NCI-H69 (cell line): ENCODE measurements at regions not wholly inside any gene's neighbourhood (a gene's known extent, or its start where the extent isn't known, plus 50 kb on each side); places are given as distances from the start of the nearest gene placed in this dataset.
A peak's percentile ranks its signal among the peaks of the same experiment; 100 is the strongest.
"Not testable (repeated sequence)": the region's sequence is repeated elsewhere in the genome, so short reads cannot be mapped to it uniquely, and the experiment has no call there.

ENCODE experiments used
- DNase-seq: peaks from one replicate; lab custom pipeline; 2025; lab: John Stamatoyannopoulos, UW

- no peak for DNase-seq
Measured at GRCh38 chr7:131081308-131081707, 246.4 kb upstream of the MKLN1 start.

GRCh38 chr7:131083781-131084180, 243.9 kb upstream of the MKLN1 start:
- no peak for DNase-seq

GRCh38 chr7:131084336-131084735, 243.3 kb upstream of the MKLN1 start:
- not testable (repeated sequence) for DNase-seq

GRCh38 chr7:131087756-131088658, 239.7 kb upstream of the MKLN1 start:
- DNase-seq: no peak

DNA sequence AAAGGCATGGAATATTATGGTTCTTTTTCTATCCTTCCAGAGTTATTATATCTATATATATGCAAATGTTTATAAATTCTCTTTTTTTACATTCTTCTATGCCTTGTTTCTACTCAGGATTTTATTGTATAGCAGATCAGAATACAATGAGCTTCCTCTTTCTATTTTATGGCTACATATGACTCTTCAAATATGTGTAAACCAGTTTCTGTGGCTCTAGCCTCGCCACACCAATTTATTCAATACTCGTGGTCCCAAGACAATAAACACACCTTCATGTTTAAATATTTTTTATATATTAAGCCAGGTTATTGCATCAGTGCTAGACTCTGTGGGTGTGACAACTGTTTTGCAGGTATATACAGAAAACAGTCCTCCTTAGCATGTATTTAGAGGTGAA, 237.5 kb upstream of the MKLN1 start:
- no peak for DNase-seq

GRCh38 chr7:131090886-131091692, 236.6 kb upstream of the MKLN1 start:
- DNase-seq: no peak

- no peak for DNase-seq
Measured at GRCh38 chr7:131094685-131095084, 233.0 kb upstream of the MKLN1 start.

DNA sequence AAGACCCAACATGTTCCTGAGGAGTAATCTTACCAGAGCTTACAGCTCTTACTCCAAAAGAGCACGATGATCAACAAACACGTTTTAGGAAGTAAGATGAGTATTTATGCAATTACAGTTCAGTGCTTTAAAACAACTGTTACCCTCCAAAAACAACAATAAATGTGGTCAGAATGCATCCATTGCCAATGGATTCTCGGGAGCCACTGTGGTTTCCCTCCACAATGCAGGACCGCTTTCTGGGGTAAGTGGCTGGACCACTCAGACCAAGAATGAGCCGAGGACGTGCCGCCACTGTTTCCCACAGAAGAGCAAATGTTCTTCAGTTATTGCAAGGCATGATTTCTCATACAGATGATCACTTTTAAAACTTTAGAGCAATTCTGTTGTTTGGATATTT, 232.3 kb upstream of the MKLN1 start:
- DNase-seq: no peak

GRCh38 chr7:131096267-131096927, 231.3 kb upstream of the MKLN1 start:
- no peak for DNase-seq

DNA sequence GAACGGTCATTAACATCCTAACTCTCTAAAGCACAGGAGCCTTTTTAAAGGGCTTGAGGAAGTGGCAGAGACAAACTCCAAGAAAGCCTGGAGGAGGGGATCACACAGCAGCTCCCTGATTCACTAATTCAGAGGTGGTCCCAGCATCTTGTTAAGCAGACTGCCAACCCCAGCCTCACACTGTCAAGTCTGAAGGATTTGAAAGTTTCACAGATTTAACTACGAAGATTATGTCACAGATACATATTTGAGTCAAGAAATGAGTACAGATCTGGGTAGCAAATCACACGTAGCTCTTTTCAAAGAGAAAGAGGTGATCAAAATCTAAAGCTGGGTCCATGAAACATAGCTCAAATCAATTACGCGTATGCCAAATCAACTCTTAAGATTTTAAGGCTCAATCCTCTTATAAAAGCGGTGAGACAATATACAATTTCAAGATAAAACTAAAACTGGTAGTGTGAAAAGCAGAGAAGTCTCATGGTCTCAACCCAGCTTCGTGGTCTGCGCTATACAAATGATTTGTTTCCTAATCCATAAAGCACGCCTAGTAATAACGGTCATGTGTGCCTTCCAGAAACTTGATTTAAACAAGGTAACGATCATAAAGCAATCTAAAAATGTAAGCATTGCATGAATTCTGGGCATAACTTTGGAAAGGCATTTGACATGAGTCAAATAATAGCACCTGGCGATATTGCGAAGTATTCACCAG, 229.9 kb upstream of the MKLN1 start:
- DNase-seq: no peak

DNA sequence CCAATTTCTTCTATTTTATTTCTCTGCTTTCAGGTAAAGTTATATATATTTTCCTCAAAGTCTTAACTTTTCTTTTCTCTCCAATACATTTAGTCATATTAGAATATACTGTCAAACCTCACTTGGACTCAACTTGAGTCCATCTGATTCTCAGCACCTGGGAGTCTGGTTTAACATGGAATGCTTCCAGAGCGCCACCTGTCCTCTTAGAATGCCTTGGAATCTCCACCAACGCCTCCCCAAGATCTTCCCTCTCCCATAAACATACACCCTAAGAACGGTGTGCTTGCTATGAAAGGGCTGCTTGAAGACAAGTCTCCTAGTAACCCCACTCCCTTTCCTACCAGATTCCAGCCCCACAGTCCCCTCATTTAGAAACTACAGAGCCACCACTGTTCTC, 229.1 kb upstream of the MKLN1 start:
- peak; percentile 7 for DNase-seq

DNA sequence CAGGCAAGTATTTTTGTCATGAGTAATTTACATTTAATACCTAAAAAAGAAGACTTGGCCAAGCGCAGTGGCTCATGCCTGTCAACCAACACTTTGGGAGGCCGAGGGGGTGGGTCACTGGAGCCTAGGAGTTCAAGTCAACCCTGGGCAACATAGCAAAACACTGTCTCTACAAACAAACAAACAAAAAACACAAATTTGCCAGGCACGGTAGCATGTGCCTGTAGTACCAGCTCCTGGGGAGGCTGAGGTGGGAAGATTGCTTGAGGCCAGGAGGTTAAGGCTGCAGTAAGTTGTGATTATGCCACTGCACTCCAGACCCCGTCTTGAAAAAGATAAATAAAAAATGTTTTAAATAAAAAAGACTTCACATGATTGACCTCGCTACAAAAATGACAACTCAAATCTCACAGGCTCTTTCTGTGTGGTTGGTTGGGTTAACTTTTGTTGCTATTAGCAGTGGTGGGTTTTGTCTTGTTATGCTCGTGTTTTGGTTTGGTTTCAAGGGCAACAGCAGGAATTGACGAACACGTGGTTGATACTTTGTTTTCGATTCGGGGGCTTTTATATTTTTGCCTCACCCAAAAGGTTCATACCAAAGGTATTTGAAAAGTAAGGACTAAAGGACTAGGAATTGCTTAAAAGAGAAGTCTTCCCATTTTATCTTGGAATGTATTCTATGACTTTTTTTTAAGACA, 227.2 kb upstream of the MKLN1 start:
- DNase-seq: no peak

DNA sequence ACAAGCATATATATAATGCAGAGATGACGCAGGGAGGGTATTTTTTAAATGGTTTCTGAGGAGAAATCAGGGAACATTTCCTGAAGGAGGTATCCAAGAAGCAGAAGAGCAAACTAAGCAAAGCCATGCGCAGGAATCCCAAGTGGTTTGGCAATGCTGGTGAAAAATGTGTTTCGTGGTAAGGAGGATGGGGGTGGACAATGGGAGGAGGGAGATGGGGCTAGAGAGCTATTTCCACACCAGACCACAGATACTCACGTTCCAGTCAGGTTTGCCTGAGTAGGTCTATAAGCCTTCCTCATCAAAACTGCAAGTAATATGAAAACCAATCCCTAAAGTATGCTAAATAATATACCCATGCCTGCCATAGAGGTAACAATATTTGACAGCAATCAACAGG, 223.7 kb upstream of the MKLN1 start:
- no peak for DNase-seq

- DNase-seq: no peak
Measured at GRCh38 chr7:131104596-131105293, 222.9 kb upstream of the MKLN1 start.

DNA sequence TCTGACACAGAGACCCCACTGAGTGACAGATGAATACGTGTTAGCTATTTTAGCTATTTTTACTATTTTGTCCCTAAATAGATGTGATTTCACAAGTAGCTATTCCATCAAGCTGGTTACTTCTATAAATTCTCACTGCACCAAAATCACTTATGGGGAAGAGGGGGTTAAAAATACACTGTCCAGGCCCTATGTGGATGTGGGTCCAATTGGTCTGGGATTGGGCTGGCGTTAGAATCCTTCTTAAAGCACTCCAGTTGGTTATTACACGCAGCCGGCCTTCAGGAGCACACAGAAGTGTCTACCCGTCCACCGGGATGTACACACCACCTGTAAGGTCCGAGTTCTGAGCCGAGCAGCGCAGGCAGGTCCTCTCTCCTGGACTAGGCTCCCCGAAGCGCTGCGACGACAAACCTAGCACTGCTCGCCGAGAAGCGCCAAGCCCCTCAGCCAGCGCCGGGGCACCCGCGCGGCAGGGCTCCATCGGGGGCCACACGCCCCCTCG, 222.3 kb upstream of the MKLN1 start:
- DNase-seq: peak; percentile 83

DNA sequence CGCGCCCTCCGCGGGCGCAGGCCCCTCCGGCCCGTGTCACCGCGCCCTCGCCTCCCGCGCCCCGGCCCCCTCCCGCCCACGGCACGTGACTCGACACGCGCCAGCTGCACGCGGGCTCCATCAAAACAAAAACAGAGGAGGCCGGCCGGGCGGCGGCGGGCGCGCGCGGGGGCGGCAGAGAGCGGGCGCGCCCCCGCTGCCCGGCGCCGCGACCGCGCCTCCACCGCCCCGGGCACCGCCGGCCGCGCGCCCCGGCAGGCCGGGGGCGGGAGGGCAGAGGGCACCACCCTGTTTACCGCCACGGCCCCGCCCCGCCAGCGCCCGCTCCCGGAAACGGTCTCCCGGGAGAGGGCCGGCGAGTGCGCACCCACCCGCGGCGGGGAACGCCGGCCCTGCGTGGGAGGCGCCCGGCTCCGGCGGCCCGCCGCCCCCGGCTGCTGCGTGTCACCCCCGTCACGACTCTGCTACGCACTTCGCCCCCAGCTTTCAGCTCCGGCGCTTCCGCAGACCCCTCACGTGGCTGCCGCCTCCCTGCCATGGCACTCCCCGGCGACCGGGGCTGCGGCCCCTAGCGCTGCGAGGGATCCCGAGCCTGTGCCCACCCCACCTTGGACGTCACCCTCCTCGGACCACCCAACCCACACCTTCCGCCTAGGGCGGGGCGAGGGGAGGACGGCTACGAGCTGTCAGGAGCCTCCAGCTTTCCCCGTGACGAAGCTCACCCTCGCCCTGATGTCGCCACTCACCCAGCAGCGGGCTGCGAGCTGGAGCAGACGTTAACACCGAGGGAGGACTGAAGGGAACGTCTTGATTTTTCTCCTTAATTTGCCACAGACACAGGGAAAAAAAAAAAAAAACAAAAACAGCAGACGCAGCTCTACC, 221.6 kb upstream of the MKLN1 start:
- peak; percentile 88 for DNase-seq

DNA sequence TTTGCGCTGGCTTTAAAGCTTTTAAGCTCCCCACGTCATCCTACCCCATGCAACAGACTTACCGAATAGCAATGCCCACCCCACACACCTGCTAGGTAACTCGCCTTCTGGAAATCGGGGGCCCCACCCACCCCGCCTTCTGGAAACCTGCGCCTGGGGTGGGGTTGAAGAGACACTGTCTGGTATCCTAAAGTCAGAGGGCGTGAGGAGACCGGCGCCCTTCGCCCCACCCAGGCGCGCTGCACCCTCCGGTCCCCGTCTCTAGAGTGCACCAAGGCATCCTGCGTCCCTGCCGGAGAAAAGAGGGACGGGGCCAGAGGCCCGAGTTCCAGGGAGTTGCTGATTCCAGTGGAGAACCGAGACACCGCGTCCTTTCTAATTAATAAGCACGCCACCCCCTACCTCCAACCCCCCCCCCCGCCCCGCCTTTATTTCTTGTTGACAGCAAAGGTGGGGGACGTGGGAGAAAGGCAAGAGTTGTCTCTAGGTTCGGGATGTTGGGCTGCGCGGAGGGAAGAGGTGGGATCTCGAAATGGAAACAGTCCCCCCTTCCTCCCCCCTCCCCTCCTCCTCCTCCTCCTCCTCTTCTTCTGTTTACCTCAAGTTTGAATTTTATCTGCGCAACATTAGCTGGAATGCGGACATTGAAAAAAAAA, 220.9 kb upstream of the MKLN1 start:
- DNase-seq: peak; percentile 78

GRCh38 chr7:131107337-131108211, 220.1 kb upstream of the MKLN1 start:
- peak; percentile 90 for DNase-seq
